GM12891 (cell line): ENCODE measurements at regions not wholly inside any gene's neighbourhood (a gene's known extent, or its start where the extent isn't known, plus 50 kb on each side); places are given as distances from the start of the nearest gene placed in this dataset.

Experiments
- POLR2A ChIP-seq: IDR thresholded peaks from 2 replicates; pipeline ENCODE4 v1.6.1; 2011; ENCODE audit warnings: low read depth, low read length, control low read depth
- POLR2AphosphoS5 ChIP-seq: IDR thresholded peaks from 2 replicates; pipeline ENCODE4 v1.6.1; 2011; ENCODE audit warnings: low read depth, low read length, control low read depth
- TAF1 ChIP-seq: IDR thresholded peaks from 2 replicates; pipeline ENCODE4 v1.6.1; 2011; ENCODE audit warnings: low read depth, low read length, control low read depth

GRCh38 chr1:79945391-79945790, 938.9 kb upstream of the ADGRL4 start:
- TF ChIP-seq POLR2A (no peak), TAF1 (no peak), POLR2AphosphoS5 (no peak)
